ENCODE measurements at regions not wholly inside any gene's neighbourhood (a gene's known extent, or its start where the extent isn't known, plus 50 kb on each side); places are given as distances from the start of the nearest gene placed in this dataset.
"Not testable (repeated sequence)": the region's sequence is repeated elsewhere in the genome, so short reads cannot be mapped to it uniquely, and the experiment has no call there.

DNA sequence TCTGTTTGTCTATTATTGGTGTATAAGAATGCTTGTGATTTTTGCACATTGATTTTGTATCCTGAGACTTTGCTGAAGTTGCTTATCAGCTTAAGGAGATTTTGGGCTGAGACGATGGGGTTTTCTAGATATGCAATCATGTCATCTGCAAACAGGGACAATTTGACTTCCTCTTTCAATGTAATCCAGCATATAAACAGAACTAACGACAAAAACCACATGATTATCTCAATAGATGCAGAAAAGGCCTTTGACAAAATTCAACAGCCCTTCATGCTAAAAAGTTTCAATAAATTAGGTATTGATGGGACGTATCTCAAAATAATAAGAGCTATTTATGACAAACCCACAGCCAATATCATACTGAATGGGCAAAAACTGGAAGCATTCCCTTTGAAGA is 399.0 kb upstream of the MAN1A1 start:
- in situ Hi-C loops (cut with HindIII; ENCODE audit: low sequenced_read_pairs); DNase-seq (ENCODE audit: low spot score): not testable (repeated sequence)

DNA sequence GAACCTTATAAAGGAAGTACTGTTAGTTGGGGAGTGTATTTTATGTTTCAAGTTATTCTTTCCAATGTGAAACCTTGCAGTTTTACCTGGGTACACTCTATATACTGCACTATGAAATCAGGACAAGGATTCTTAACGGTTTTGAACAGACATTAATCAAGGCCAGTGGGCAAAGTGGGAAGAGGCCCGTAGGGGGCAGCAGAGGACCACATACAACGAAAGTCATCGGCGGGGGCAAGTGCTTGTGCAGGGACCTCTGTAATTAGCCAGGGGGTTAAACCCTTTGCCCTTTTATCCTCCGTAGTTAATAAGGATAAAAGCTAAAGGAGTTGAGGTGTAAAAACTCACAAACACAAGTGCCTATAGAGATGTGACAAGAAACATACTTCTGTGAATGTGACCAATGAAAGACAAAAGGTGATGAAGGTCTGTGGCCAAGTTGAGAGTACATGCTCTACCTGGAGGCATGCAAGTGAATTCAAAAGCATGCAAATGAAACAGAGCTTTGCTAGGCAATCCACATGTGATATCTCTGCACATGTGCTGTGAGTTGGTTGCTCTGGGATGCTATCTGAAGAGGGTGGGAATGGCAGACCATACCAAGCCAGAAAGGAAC is 392.7 kb upstream of the MAN1A1 start:
- peak; percentile 59 for DNase-seq (ENCODE audit: low spot score)
- in situ Hi-C loops (cut with HindIII; ENCODE audit: low sequenced_read_pairs), result no loop called here

- DNase-seq (ENCODE audit: low spot score), result no peak
- in situ Hi-C loops (cut with HindIII; ENCODE audit: low sequenced_read_pairs), result no loop called here
Measured at GRCh38 chr6:119739769-119740168, 390.2 kb upstream of the MAN1A1 start.

DNA sequence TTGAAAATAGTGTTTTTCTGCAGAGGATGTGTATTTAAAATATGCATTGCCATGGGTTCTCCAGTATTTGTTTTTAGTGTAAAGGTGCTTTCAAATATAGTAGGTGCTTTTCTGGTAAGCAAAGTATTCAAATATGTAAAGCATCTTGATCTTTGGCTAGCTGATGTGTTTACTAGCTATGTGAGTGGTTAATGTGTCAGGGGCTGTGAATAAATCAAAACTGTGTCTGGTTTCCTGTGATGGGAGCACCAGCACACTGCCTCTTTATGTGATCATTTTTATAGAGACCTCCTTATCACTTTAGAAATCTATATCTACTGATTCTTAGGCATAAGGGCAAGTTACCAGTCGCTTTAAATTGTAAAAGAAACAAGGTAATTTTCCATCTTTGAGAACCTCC is 388.9 kb upstream of the MAN1A1 start:
- DNase-seq (ENCODE audit: low spot score), result no peak
- in situ Hi-C loops (cut with HindIII; ENCODE audit: low sequenced_read_pairs), result no loop called here

- no peak for DNase-seq (ENCODE audit: low spot score)
- in situ Hi-C loops (cut with HindIII; ENCODE audit: low sequenced_read_pairs), result no loop called here
Measured at GRCh38 chr6:119736296-119737021, 386.9 kb upstream of the MAN1A1 start.

- in situ Hi-C loops (cut with HindIII; ENCODE audit: low sequenced_read_pairs), result no loop called here
- no peak for DNase-seq (ENCODE audit: low spot score)
Measured at GRCh38 chr6:119735530-119735929, 386.0 kb upstream of the MAN1A1 start.

DNA sequence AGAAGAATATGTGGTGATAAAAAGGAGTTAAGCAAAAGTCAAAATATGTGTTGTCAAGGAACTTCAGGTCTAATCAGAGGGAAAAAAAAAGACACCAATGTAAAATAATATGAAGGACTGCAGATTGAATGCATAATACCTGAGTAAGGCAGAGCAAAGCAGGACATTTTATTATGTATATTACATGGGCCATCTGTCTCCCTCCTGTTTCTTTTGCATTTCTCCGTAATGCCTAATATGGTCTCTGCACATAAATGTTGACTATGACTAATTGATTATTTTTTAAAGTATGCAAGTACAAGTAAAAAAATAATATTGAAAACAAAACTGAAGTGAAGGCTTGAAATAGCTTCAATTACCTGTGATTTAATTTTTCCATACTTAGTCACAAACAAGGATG is 384.7 kb upstream of the MAN1A1 start:
- in situ Hi-C loops (cut with HindIII; ENCODE audit: low sequenced_read_pairs), result no loop called here

GRCh38 chr6:119728935-119729334 is 379.4 kb upstream of the MAN1A1 start:
- in situ Hi-C loops (cut with HindIII; ENCODE audit: low sequenced_read_pairs), result no loop called here
- no peak for DNase-seq (ENCODE audit: low spot score)

More for the DNA sequence above, 384.7 kb upstream of the MAN1A1 start:
- no peak for DNase-seq (ENCODE audit: low spot score)

- no peak for DNase-seq (ENCODE audit: low spot score)
- in situ Hi-C loops (cut with HindIII; ENCODE audit: low sequenced_read_pairs), result no loop called here
Measured at GRCh38 chr6:119728220-119728750, 378.7 kb upstream of the MAN1A1 start.

- in situ Hi-C loops (cut with HindIII; ENCODE audit: low sequenced_read_pairs), result no loop called here
- DNase-seq (ENCODE audit: low spot score), result no peak
Measured at GRCh38 chr6:119727504-119728219, 378.1 kb upstream of the MAN1A1 start.

GRCh38 chr6:119726912-119727311 is 377.4 kb upstream of the MAN1A1 start:
- in situ Hi-C loops (cut with HindIII; ENCODE audit: low sequenced_read_pairs); DNase-seq (ENCODE audit: low spot score): not testable (repeated sequence)

GRCh38 chr6:119726086-119726485 is 376.5 kb upstream of the MAN1A1 start:
- in situ Hi-C loops (cut with HindIII; ENCODE audit: low sequenced_read_pairs), result no loop called here
- DNase-seq (ENCODE audit: low spot score), result no peak

DNA sequence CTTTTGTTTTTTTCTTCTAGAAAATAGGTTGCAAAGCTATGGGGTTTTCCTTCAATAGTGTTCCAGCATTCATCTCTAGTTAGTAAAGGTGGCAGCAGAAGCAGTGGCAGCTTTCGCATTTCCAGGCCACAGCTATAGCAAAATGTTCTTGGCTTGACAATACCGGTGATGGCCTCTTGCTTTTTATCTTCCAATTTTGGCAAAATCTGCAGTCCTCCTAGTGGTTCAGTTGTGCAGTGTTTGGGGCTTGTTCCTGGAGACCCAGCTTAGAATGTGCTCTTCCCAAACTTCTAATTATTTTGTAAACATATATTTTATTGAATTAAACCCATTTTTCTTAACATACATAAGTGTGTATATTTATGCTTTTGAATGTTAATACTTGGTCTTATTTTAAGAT is 370.6 kb upstream of the MAN1A1 start:
- in situ Hi-C loops (cut with HindIII; ENCODE audit: low sequenced_read_pairs), result no loop called here
- DNase-seq (ENCODE audit: low spot score), result peak; percentile 17

DNA sequence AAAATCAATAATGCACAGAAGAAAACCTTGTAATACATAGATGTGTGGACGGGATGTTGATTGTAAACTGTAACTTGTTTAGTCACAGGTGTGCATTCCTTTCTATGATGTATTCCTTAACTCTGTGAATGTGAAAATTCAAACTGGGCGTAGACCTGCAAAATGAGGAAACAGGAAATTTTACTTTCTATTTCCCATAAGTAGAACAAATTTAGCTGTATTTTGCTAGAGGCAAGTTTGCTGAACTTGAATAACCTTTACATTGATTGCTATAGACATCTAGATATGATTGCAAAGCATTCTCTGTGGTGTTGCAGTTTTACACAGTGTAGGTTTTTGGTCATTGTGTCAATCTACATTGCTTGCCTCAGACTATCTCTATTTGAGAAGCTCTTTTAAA is 368.4 kb upstream of the MAN1A1 start:
- in situ Hi-C loops (cut with HindIII; ENCODE audit: low sequenced_read_pairs), result no loop called here
- no peak for DNase-seq (ENCODE audit: low spot score)

DNA sequence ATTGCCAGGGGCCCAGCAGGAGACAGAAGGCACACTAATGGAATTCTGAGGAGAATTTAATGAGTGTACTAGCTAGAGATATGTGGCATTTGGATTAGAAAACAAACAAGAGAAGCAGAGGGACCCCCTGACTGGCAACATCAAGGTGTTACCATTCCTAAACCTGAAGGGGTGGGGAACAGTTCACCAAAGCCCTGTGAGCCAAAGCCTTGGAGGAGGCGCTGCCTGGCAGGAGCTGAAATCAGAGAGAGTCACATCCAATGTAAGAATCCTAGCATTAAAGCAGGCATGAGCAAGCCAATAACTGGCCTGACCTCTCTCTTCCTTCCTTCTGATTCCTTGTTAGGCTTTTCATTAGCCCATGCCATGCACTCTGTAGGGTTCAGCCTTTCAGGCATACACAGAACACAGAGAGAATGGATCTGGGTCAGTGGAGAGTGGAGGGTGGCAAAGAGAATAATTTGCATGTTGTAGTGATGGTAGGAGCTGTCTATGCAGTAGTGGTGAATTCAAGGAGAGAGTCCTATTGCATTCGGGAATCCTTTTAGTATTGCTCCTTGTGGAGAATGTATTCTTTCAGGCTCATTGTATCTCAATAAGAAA is 367.2 kb upstream of the MAN1A1 start:
- no peak for DNase-seq (ENCODE audit: low spot score)
- in situ Hi-C loops (cut with HindIII; ENCODE audit: low sequenced_read_pairs), result no loop called here

DNA sequence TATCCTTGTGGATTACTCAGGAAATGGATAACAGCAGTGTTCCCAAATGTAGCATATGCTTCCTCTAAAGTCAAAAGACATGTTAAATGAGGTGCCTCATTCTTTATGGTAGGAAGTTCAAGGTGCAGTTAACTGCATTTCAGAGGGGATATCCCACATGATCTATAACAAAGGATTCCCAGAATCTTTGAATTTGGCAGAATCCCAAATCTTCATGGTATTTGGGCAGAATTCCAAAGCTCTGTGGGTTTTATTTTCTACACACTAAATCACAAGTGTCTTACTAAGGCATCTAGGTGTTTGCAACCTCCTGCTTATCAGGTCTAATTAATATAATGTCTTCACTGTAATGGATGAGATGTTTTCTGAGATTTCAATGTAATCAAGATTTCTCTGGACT is 364.3 kb upstream of the MAN1A1 start:
- DNase-seq (ENCODE audit: low spot score), result peak; percentile 27
- in situ Hi-C loops (cut with HindIII; ENCODE audit: low sequenced_read_pairs), result no loop called here

- DNase-seq (ENCODE audit: low spot score), result no peak
- in situ Hi-C loops (cut with HindIII; ENCODE audit: low sequenced_read_pairs), result no loop called here
Measured at GRCh38 chr6:119686644-119687043, 337.1 kb upstream of the MAN1A1 start.

GRCh38 chr6:119686240-119686639 is 336.7 kb upstream of the MAN1A1 start:
- in situ Hi-C loops (cut with HindIII; ENCODE audit: low sequenced_read_pairs), result no loop called here

GRCh38 chr6:119683671-119684070 is 334.1 kb upstream of the MAN1A1 start:
- DNase-seq (ENCODE audit: low spot score), result no peak
- in situ Hi-C loops (cut with HindIII; ENCODE audit: low sequenced_read_pairs), result no loop called here

More at GRCh38 chr6:119686240-119686639, 336.7 kb upstream of the MAN1A1 start:
- no peak for DNase-seq (ENCODE audit: low spot score)

DNA sequence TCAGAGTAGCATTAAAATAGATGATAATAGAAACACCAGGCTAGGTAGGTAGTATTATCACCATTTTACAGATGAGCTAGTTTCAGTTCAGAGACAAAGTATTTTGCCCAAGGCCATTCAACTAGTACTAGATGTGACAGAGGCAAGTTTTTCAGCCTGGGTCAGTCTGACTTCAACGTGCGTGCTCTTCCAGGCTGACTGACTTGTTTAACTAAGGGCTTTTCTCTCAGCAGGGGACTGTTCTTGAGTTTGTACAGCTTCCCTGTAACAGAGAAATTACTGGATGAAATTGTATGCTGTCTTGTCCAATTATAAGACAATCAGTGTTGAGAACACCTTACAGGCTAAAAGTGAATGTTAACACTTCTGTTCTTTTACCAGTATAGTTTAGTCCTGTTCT is 333.5 kb upstream of the MAN1A1 start:
- no peak for DNase-seq (ENCODE audit: low spot score)
- in situ Hi-C loops (cut with HindIII; ENCODE audit: low sequenced_read_pairs), result no loop called here

Measured in G401 (cell line).